WTC11 (cell line): ENCODE measurements at regions not wholly inside any gene's neighbourhood (a gene's known extent, or its start where the extent isn't known, plus 50 kb on each side); places are given as distances from the start of the nearest gene placed in this dataset.

Experiments used
- ATAC-seq: fragments of 200-7000 bp; cut with Tn5 transposase; 2 replicates; pipeline ENCODE4 v1.10.0; 2021; ENCODE audit warnings: mild to moderate bottlenecking, moderate library complexity
- CTCF ChIA-PET: fragments of 300-600 bp; sonication (Branson Sonifier 250); formaldehyde crosslinking; loops from one replicate; lab custom pipeline; 2021; ENCODE audit warnings: antibody characterized with exemption; lab: Charles Lee
- POLR2A ChIA-PET: fragments of 350-600 bp; sonication (Branson Sonifier 250); formaldehyde crosslinking; loops from one replicate; lab custom pipeline; 2021; ENCODE audit warnings: antibody characterized with exemption; lab: Charles Lee
- DNase-seq: peaks from one replicate; pipeline ENCODE4 v3.0.0; 2021; ENCODE audit warnings: low spot score
- H3K27ac Mint-ChIP-seq: 2 replicates; pipeline ENCODE4 v1.8.0; 2021; ENCODE audit warnings: mixed read lengths
- H3K27me3 Mint-ChIP-seq: 2 replicates; pipeline ENCODE4 v1.8.0; 2021; ENCODE audit warnings: low read depth, mild to moderate bottlenecking, moderate library complexity, mixed read lengths
- H3K36me3 Mint-ChIP-seq: 2 replicates; pipeline ENCODE4 v1.8.0; 2021; ENCODE audit warnings: mixed read lengths
- H3K4me1 Mint-ChIP-seq: 2 replicates; pipeline ENCODE4 v1.8.0; 2022; ENCODE audit warnings: mixed read lengths
- H3K4me3 Mint-ChIP-seq: 2 replicates; pipeline ENCODE4 v1.8.0; 2021; ENCODE audit warnings: mild to moderate bottlenecking, moderate library complexity, mixed read lengths
- H3K9me3 Mint-ChIP-seq: 2 replicates; pipeline ENCODE4 v1.8.0; 2021; ENCODE audit warnings: mixed read lengths
- ARID4B ChIP-seq: sonication (generic); formaldehyde crosslinking; IDR thresholded peaks from 2 replicates; pipeline ENCODE4 v1.8.0; 2023; ENCODE audit warnings: missing genetic modification reagents, mild to moderate bottlenecking, borderline replicate concordance
- CBFB ChIP-seq: sonication (generic); formaldehyde crosslinking; IDR thresholded peaks from 2 replicates; pipeline ENCODE4 v1.8.1; 2022; ENCODE audit warnings: mild to moderate bottlenecking, low read depth, missing genetic modification reagents
- ELF4 ChIP-seq: sonication (generic); formaldehyde crosslinking; IDR thresholded peaks from 2 replicates; pipeline ENCODE4 v1.8.1; 2022; ENCODE audit warnings: low read depth, mild to moderate bottlenecking, moderate library complexity, missing genetic modification reagents
- JAZF1 ChIP-seq: fragments of 250-450 bp; sonication (Bioruptor Pico); IDR thresholded peaks from 2 replicates; pipeline ENCODE4 v1.9.0; 2021; ENCODE audit warnings: moderate library complexity, mild to moderate bottlenecking, inconsistent platforms
- NFYB ChIP-seq: sonication (generic); formaldehyde crosslinking; conservative IDR thresholded peaks from 2 replicates; pipeline ENCODE4 v1.8.0; 2022; ENCODE audit warnings: low read depth, missing genetic modification reagents
- NR1H2 ChIP-seq: sonication (generic); formaldehyde crosslinking; IDR thresholded peaks from 2 replicates; pipeline ENCODE4 v1.9.0; 2021; ENCODE audit warnings: mild to moderate bottlenecking, moderate library complexity, missing genetic modification reagents
- OVOL2 ChIP-seq: fragments of 250-450 bp; sonication (Bioruptor Pico); IDR thresholded peaks from 2 replicates; pipeline ENCODE4 v1.9.0; 2021; ENCODE audit warnings: mild to moderate bottlenecking, borderline replicate concordance
- PRDM15 ChIP-seq: sonication (generic); formaldehyde crosslinking; IDR thresholded peaks from 2 replicates; pipeline ENCODE4 v1.8.0; 2022; ENCODE audit warnings: missing genetic modification reagents
- PREB ChIP-seq: sonication (generic); formaldehyde crosslinking; IDR thresholded peaks from 2 replicates; pipeline ENCODE4 v1.8.1; 2022; ENCODE audit warnings: mild to moderate bottlenecking, missing genetic modification reagents, moderate library complexity, borderline replicate concordance
- RORB ChIP-seq: fragments of 250-450 bp; sonication (Bioruptor Pico); IDR thresholded peaks from 2 replicates; pipeline ENCODE4 v1.9.0; 2021; ENCODE audit warnings: mild to moderate bottlenecking
- SOX15 ChIP-seq: fragments of 250-450 bp; sonication (Bioruptor Pico); IDR thresholded peaks from 2 replicates; pipeline ENCODE4 v1.9.0; 2021; ENCODE audit warnings: mild to moderate bottlenecking
- TEAD4 ChIP-seq: sonication (generic); formaldehyde crosslinking; IDR thresholded peaks from 2 replicates; pipeline ENCODE4 v1.8.0; 2022; ENCODE audit warnings: mild to moderate bottlenecking, missing genetic modification reagents
- ZNF121 ChIP-seq: sonication (generic); formaldehyde crosslinking; IDR thresholded peaks from 2 replicates; pipeline ENCODE4 v1.8.0; 2023; ENCODE audit warnings: missing genetic modification reagents
- ZNF219 ChIP-seq: sonication (generic); formaldehyde crosslinking; IDR thresholded peaks from 2 replicates; pipeline ENCODE4 v1.8.0; 2023; ENCODE audit warnings: missing genetic modification reagents, mild to moderate bottlenecking, borderline replicate concordance
- ZNF232 ChIP-seq: sonication (generic); formaldehyde crosslinking; IDR thresholded peaks from 2 replicates; pipeline ENCODE4 v1.8.0; 2022; ENCODE audit warnings: mild to moderate bottlenecking, missing genetic modification reagents
- ZNF263 ChIP-seq: sonication (generic); formaldehyde crosslinking; IDR thresholded peaks from 2 replicates; pipeline ENCODE4 v1.8.1; 2022; ENCODE audit warnings: low read depth, mild to moderate bottlenecking, moderate library complexity, missing genetic modification reagents
- ZNF416 ChIP-seq: fragments of 250-450 bp; sonication (Bioruptor Pico); IDR thresholded peaks from 2 replicates; pipeline ENCODE4 v1.9.0; 2021; ENCODE audit warnings: mild to moderate bottlenecking, inconsistent platforms
- ZNF425 ChIP-seq: fragments of 250-450 bp; sonication (Bioruptor Pico); conservative IDR thresholded peaks from 2 replicates; pipeline ENCODE4 v1.9.0; 2021; ENCODE audit warnings: mild to moderate bottlenecking
- TF ChIP-seq, protein P1 (sequence below): sonication (generic); formaldehyde crosslinking; IDR thresholded peaks from 2 replicates; pipeline ENCODE4 v1.8.1; 2022; ENCODE audit warnings: mild to moderate bottlenecking, moderate library complexity, missing genetic modification reagents
- TF ChIP-seq, protein P2 (sequence below): sonication (generic); formaldehyde crosslinking; IDR thresholded peaks from 2 replicates; pipeline ENCODE4 v1.8.0; 2023; ENCODE audit warnings: mild to moderate bottlenecking, missing genetic modification reagents
- TF ChIP-seq, protein P3 (sequence below): sonication (generic); formaldehyde crosslinking; IDR thresholded peaks from 2 replicates; pipeline ENCODE4 v1.8.1; 2023; ENCODE audit warnings: mild to moderate bottlenecking, moderate library complexity, missing genetic modification reagents

DNA sequence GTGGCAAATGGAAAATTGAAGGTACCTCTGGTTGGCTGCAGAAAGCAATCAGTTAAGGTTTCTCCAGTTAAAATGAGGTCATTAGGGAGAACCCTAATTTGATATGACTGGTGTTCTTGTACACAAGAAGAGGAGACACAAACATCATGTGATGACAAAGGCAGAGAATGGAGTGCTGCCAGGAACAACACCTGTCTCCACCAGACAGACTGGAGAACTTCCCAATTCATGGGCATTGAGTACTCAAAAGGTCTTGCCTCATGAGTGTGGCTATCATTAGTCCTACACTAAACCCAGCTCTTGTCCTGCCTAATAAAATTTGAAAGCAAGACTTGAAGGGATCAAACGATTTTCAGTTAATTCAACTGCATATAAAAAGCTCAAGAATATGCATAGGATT, 152.6 kb downstream of the PTPN20 start (continued):
- TF ChIP-seq PRDM15 (CRISPR knock-in tag) (no peak), ZNF425 (no peak), CBFB (CRISPR knock-in tag) (no peak), OVOL2 (no peak), PREB (CRISPR knock-in tag) (no peak), ZNF263 (CRISPR knock-in tag) (no peak), ZNF219 (CRISPR knock-in tag) (no peak), NFYB (CRISPR knock-in tag) (no peak), RORB (CRISPR knock-in tag) (no peak), JAZF1 (no peak)
- TF ChIP-seq, protein P1, sequence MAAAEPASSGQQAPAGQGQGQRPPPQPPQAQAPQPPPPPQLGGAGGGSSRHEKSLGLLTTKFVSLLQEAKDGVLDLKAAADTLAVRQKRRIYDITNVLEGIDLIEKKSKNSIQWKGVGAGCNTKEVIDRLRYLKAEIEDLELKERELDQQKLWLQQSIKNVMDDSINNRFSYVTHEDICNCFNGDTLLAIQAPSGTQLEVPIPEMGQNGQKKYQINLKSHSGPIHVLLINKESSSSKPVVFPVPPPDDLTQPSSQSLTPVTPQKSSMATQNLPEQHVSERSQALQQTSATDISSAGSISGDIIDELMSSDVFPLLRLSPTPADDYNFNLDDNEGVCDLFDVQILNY (CRISPR knock-in tag) = no peak
- TF ChIP-seq, all 79 proteins: peak for 0

DNA sequence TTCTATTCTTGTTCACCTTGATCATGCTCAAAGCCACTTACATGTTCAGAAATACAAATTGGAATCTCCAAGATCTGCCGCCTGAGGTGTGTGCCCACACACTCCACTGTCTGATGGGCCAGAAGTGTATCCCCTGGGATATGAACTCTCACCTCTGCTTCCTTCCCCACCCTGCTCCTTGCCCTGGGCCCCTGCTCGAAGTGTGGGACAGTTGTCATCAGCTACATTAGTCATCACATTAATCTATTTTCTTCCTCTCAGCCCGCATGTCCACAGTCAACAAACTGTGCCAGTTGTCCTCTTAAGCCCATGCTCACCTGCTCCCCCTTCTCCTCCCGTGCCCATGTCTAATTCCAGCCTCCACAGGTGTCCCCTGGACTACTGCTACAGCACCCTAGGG, 154.7 kb downstream of the PTPN20 start:
- CTCF ChIA-PET = no interaction called here
- TF ChIP-seq ZNF416 (CRISPR knock-in tag) = no peak
- TF ChIP-seq ZNF232 (CRISPR knock-in tag) = no peak
- TF ChIP-seq ZNF121 (CRISPR knock-in tag) = no peak
- no peak for TF ChIP-seq TEAD4 (CRISPR knock-in tag)
- no peak for TF ChIP-seq NR1H2
- TF ChIP-seq, protein P2, sequence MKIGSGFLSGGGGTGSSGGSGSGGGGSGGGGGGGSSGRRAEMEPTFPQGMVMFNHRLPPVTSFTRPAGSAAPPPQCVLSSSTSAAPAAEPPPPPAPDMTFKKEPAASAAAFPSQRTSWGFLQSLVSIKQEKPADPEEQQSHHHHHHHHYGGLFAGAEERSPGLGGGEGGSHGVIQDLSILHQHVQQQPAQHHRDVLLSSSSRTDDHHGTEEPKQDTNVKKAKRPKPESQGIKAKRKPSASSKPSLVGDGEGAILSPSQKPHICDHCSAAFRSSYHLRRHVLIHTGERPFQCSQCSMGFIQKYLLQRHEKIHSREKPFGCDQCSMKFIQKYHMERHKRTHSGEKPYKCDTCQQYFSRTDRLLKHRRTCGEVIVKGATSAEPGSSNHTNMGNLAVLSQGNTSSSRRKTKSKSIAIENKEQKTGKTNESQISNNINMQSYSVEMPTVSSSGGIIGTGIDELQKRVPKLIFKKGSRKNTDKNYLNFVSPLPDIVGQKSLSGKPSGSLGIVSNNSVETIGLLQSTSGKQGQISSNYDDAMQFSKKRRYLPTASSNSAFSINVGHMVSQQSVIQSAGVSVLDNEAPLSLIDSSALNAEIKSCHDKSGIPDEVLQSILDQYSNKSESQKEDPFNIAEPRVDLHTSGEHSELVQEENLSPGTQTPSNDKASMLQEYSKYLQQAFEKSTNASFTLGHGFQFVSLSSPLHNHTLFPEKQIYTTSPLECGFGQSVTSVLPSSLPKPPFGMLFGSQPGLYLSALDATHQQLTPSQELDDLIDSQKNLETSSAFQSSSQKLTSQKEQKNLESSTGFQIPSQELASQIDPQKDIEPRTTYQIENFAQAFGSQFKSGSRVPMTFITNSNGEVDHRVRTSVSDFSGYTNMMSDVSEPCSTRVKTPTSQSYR (CRISPR knock-in tag) = no peak
- TF ChIP-seq SOX15 = no peak
- TF ChIP-seq, protein P3, sequence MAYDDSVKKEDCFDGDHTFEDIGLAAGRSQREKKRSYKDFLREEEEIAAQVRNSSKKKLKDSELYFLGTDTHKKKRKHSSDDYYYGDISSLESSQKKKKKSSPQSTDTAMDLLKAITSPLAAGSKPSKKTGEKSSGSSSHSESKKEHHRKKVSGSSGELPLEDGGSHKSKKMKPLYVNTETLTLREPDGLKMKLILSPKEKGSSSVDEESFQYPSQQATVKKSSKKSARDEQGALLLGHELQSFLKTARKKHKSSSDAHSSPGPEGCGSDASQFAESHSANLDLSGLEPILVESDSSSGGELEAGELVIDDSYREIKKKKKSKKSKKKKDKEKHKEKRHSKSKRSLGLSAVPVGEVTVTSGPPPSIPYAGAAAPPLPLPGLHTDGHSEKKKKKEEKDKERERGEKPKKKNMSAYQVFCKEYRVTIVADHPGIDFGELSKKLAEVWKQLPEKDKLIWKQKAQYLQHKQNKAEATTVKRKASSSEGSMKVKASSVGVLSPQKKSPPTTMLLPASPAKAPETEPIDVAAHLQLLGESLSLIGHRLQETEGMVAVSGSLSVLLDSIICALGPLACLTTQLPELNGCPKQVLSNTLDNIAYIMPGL = no peak
- TF ChIP-seq ARID4B (CRISPR knock-in tag) = no peak
- no peak for TF ChIP-seq ELF4 (CRISPR knock-in tag)

More for the DNA sequence above, 154.7 kb downstream of the PTPN20 start:
- no peak overlapping the region for H3K27ac Mint-ChIP-seq
- no peaks in the 10 kb centered on the region for H3K36me3 Mint-ChIP-seq
- H3K4me3 Mint-ChIP-seq = no peak overlapping the region
- POLR2A ChIA-PET = no interaction called here
- DNase-seq (no peak), ATAC-seq (no peak)
- no peaks in the 10 kb centered on the region for H3K9me3 Mint-ChIP-seq
- no peaks in the 10 kb centered on the region for H3K4me1 Mint-ChIP-seq
- H3K27me3 Mint-ChIP-seq = peaks cover 4% of the 10 kb centered on the region
